Thyroid gland (tissue), 4 donors: ENCODE measurements at regions not wholly inside any gene's neighbourhood (a gene's known extent, or its start where the extent isn't known, plus 50 kb on each side); places are given as distances from the start of the nearest gene placed in this dataset.

Experiments
- POLR2A ChIP-seq, 2 donors: fragments of 450-650 bp; IDR thresholded peaks; one replicate each; pipeline ENCODE4 v1.6.1; 2017; ENCODE audit warnings: antibody characterized with exemption in 2 of 2, mild to moderate bottlenecking in 2 of 2, moderate library complexity in 1 of 2
- TF ChIP-seq, protein P1 (sequence below), 6 experiments: fragments of 200-600 bp in 3 of 6; fragments of 450-650 bp in 3 of 6; sonication (generic) in 3 of 6; IDR thresholded peaks; one replicate each; pipeline ENCODE4 v1.5.1; 2016 to 2019; ENCODE audit warnings: antibody characterized with exemption in 6 of 6, mild to moderate bottlenecking in 2 of 6, inconsistent platforms in 1 of 6, moderate library complexity in 1 of 6

DNA sequence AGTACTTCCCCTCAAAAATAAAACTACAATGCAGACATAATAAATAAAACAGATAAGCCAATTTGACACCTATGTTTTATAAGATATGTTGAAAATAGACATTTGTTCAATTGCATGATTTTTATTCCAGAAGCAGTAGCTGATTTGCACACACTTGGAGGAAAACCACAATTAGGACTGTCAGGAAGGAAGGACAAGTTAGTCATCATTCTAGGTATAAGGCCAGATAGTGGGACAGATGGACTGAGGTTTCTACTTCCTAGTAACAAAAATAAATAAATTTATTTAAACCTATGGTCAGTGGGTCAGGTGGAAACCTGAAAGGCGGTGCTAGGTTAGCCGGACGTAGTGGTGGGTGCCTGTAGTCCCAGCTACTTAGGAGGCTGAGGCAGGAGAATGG is 141.8 kb upstream of the RASSF8 start:
- TF ChIP-seq, protein P1, sequence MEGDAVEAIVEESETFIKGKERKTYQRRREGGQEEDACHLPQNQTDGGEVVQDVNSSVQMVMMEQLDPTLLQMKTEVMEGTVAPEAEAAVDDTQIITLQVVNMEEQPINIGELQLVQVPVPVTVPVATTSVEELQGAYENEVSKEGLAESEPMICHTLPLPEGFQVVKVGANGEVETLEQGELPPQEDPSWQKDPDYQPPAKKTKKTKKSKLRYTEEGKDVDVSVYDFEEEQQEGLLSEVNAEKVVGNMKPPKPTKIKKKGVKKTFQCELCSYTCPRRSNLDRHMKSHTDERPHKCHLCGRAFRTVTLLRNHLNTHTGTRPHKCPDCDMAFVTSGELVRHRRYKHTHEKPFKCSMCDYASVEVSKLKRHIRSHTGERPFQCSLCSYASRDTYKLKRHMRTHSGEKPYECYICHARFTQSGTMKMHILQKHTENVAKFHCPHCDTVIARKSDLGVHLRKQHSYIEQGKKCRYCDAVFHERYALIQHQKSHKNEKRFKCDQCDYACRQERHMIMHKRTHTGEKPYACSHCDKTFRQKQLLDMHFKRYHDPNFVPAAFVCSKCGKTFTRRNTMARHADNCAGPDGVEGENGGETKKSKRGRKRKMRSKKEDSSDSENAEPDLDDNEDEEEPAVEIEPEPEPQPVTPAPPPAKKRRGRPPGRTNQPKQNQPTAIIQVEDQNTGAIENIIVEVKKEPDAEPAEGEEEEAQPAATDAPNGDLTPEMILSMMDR (IDR thresholded peaks at IDR 0.05): no peak
- no peak for TF ChIP-seq POLR2A (IDR thresholded peaks at IDR 0.05)
